Lower lobe of right lung (tissue), 2 donors: ENCODE measurements at regions not wholly inside any gene's neighbourhood (a gene's known extent, or its start where the extent isn't known, plus 50 kb on each side); places are given as distances from the start of the nearest gene placed in this dataset.

Experiments used
- ATAC-seq, 2 donors: fragments of 200-7000 bp; cut with Tn5 transposase; one replicate each; pipeline ENCODE4 v1.9.1; 2020 to 2022; ENCODE audit warnings: mild to moderate bottlenecking in 2 of 2, moderate library complexity in 2 of 2
- DNase-seq: peaks from one replicate; pipeline ENCODE4 v3.0.0-alpha.2; 2020
- H3K27ac ChIP-seq: fragments of 200-600 bp; one replicate; pipeline ENCODE4 v1.8.0; 2022
- H3K27me3 ChIP-seq: fragments of 200-600 bp; one replicate; pipeline ENCODE4 v1.8.0; 2022; ENCODE audit warnings: low read depth
- H3K36me3 ChIP-seq: fragments of 200-600 bp; one replicate; pipeline ENCODE4 v1.8.0; 2022; ENCODE audit warnings: mild to moderate bottlenecking
- H3K4me1 ChIP-seq: fragments of 200-600 bp; one replicate; pipeline ENCODE4 v1.8.0; 2022
- H3K4me3 ChIP-seq: fragments of 200-600 bp; one replicate; pipeline ENCODE4 v1.8.0; 2022; ENCODE audit warnings: mild to moderate bottlenecking
- H3K9me3 ChIP-seq: fragments of 200-600 bp; one replicate; pipeline ENCODE4 v1.8.0; 2022
- CTCF ChIP-seq: fragments of 200-600 bp; IDR thresholded peaks from one replicate; pipeline ENCODE4 v1.8.0; 2022; ENCODE audit warnings: antibody characterized with exemption, mild to moderate bottlenecking
- intact Hi-C: fragments of 100-400 bp; cut with DNase I; formaldehyde crosslinking; loops from one replicate; pipeline ENCODE4 v1.11.0; 2022
- donor health status: DM: no; HTN: yes; CAD: no; lungs with severe emphysema.

- Histone ChIP-seq H3K36me3 (no peaks in the 10 kb centered on the region), H3K27me3 (no peaks in the 10 kb centered on the region), H3K4me1 (no peaks in the 10 kb centered on the region), H3K27ac (no peak overlapping the region), H3K9me3 (no peaks in the 10 kb centered on the region), H3K4me3 (no peak overlapping the region)
- no peak for TF ChIP-seq CTCF
- DNase-seq = no peak
- intact Hi-C loops = no loop called here
- no peak for ATAC-seq
These were observed 603.0 kb upstream of the CDH8 start for GRCh38 chr16:62638964-62639870.

GRCh38 chr16:62638324-62638911 is 602.2 kb upstream of the CDH8 start:
- intact Hi-C loops = no loop called here
- no peak for ATAC-seq

GRCh38 chr16:62625326-62625725 is 589.1 kb upstream of the CDH8 start:
- Histone ChIP-seq H3K36me3 (no peaks in the 10 kb centered on the region), H3K27me3 (no peaks in the 10 kb centered on the region), H3K4me1 (no peaks in the 10 kb centered on the region), H3K9me3 (no peaks in the 10 kb centered on the region), H3K4me3 (no peak overlapping the region), H3K27ac (no peak overlapping the region)
- no peak for ATAC-seq
- no peak for TF ChIP-seq CTCF
- DNase-seq = no peak
- intact Hi-C loops = no loop called here

More at GRCh38 chr16:62638324-62638911, 602.2 kb upstream of the CDH8 start:
- H3K4me1 ChIP-seq = no peaks in the 10 kb centered on the region
- DNase-seq = no peak
- H3K27me3 ChIP-seq = no peaks in the 10 kb centered on the region
- H3K4me3 ChIP-seq = no peak overlapping the region
- TF ChIP-seq CTCF = no peak
- H3K36me3 ChIP-seq = no peaks in the 10 kb centered on the region
- no peaks in the 10 kb centered on the region for H3K9me3 ChIP-seq
- no peak overlapping the region for H3K27ac ChIP-seq

- intact Hi-C loops = no loop called here
- Histone ChIP-seq H3K27ac (no peak overlapping the region), H3K36me3 (no peaks in the 10 kb centered on the region), H3K27me3 (no peaks in the 10 kb centered on the region), H3K9me3 (no peaks in the 10 kb centered on the region), H3K4me1 (no peaks in the 10 kb centered on the region), H3K4me3 (no peak overlapping the region)
- DNase-seq (no peak), ATAC-seq (no peak)
- no peak for TF ChIP-seq CTCF
These were observed 584.0 kb upstream of the CDH8 start for GRCh38 chr16:62620275-62620674.

- H3K27me3 ChIP-seq = no peaks in the 10 kb centered on the region
- no peak for TF ChIP-seq CTCF
- DNase-seq (no peak), ATAC-seq (no peak)
- no peaks in the 10 kb centered on the region for H3K36me3 ChIP-seq
- no peaks in the 10 kb centered on the region for H3K4me1 ChIP-seq
- no peak overlapping the region for H3K27ac ChIP-seq
- no peak overlapping the region for H3K4me3 ChIP-seq
- intact Hi-C loops = no loop called here
- no peaks in the 10 kb centered on the region for H3K9me3 ChIP-seq
These were observed 579.3 kb upstream of the CDH8 start for GRCh38 chr16:62615526-62615925.
